IMR-90 (cell line): ENCODE measurements at regions not wholly inside any gene's neighbourhood (a gene's known extent, or its start where the extent isn't known, plus 50 kb on each side); places are given as distances from the start of the nearest gene placed in this dataset.

Source experiments
- BHLHE40 ChIP-seq: fragments of 150-350 bp; IDR thresholded peaks from 2 replicates; pipeline ENCODE4 v1.6.1; 2016; ENCODE audit warnings: mild to moderate bottlenecking, low read depth, low read length
- CEBPB ChIP-seq: IDR thresholded peaks from 2 replicates; pipeline ENCODE4 v1.6.1; 2012; ENCODE audit warnings: low read depth, low read length, improper control_type of control experiment
- CHD1 ChIP-seq: IDR thresholded peaks from 2 replicates; pipeline ENCODE4 v1.6.1; 2012; ENCODE audit warnings: low read depth, low read length, improper control_type of control experiment
- FOS ChIP-seq: fragments of 150-350 bp; IDR thresholded peaks from 2 replicates; pipeline ENCODE4 v1.6.1; 2016; ENCODE audit warnings: low read depth, low read length
- MAFK ChIP-seq: IDR thresholded peaks from 2 replicates; pipeline ENCODE4 v1.6.1; 2012; ENCODE audit warnings: low read depth, low read length, improper control_type of control experiment
- MAZ ChIP-seq: IDR thresholded peaks from 2 replicates; pipeline ENCODE4 v1.6.1; 2012; ENCODE audit warnings: low read depth, mild to moderate bottlenecking, low read length, improper control_type of control experiment, moderate library complexity, borderline replicate concordance
- MXI1 ChIP-seq: IDR thresholded peaks from 2 replicates; pipeline ENCODE4 v1.6.1; 2012; ENCODE audit warnings: low read depth, mild to moderate bottlenecking, low read length, moderate library complexity, borderline replicate concordance
- POLR2A ChIP-seq: IDR thresholded peaks from 2 replicates; pipeline ENCODE4 v1.6.1; 2012; ENCODE audit warnings: mild to moderate bottlenecking, low read depth, low read length
- RAD21 ChIP-seq: IDR thresholded peaks from 2 replicates; pipeline ENCODE4 v1.6.1; 2012; ENCODE audit warnings: low read length, improper control_type of control experiment
- RFX5 ChIP-seq: IDR thresholded peaks from 2 replicates; pipeline ENCODE4 v1.8.0; 2012; ENCODE audit warnings: low read depth, mild to moderate bottlenecking, low read length, moderate library complexity
- SMC3 ChIP-seq: fragments of 150-350 bp; IDR thresholded peaks from 2 replicates; pipeline ENCODE4 v1.6.1; 2016; ENCODE audit warnings: low read depth, mild to moderate bottlenecking, antibody characterized with exemption, low read length, moderate library complexity
- TF ChIP-seq, protein P1 (sequence below): conservative IDR thresholded peaks from 2 replicates; pipeline ENCODE4 v1.5.1; 2012; ENCODE audit warnings: mild to moderate bottlenecking, low read depth, low read length, improper control_type of control experiment
- TF ChIP-seq, protein P2 (sequence below): fragments of 150-350 bp; IDR thresholded peaks from 2 replicates; pipeline ENCODE4 v1.6.1; 2017; ENCODE audit warnings: mild to moderate bottlenecking, antibody characterized with exemption, low read length, low read depth
- TF ChIP-seq, protein P3 (sequence below): fragments of 150-350 bp; IDR thresholded peaks from 2 replicates; pipeline ENCODE4 v1.6.1; 2016; ENCODE audit warnings: low read depth, mild to moderate bottlenecking, low read length, moderate library complexity, borderline replicate concordance

DNA sequence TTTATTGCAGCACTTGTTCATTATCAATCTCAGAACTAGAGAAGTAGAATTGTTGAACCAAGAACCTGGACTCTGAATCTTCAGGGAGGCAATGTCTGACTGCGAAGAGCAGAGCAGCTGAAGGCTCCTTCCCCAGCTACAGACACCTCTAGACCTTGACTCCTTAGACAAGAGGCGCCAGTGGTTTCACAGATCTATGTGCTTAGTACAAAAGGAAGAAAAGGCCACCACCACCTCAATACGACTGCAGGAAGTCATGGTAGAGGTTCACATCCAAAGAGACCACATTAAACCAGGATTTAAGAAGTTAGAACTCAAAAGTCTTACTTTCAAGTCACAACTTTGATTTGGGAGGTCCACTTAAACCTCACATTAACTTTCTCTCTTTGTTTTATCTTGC lies 158.1 kb upstream of the VRK2 start:
- TF ChIP-seq, protein P1, sequence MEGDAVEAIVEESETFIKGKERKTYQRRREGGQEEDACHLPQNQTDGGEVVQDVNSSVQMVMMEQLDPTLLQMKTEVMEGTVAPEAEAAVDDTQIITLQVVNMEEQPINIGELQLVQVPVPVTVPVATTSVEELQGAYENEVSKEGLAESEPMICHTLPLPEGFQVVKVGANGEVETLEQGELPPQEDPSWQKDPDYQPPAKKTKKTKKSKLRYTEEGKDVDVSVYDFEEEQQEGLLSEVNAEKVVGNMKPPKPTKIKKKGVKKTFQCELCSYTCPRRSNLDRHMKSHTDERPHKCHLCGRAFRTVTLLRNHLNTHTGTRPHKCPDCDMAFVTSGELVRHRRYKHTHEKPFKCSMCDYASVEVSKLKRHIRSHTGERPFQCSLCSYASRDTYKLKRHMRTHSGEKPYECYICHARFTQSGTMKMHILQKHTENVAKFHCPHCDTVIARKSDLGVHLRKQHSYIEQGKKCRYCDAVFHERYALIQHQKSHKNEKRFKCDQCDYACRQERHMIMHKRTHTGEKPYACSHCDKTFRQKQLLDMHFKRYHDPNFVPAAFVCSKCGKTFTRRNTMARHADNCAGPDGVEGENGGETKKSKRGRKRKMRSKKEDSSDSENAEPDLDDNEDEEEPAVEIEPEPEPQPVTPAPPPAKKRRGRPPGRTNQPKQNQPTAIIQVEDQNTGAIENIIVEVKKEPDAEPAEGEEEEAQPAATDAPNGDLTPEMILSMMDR = no peak
- TF ChIP-seq, protein P2, sequence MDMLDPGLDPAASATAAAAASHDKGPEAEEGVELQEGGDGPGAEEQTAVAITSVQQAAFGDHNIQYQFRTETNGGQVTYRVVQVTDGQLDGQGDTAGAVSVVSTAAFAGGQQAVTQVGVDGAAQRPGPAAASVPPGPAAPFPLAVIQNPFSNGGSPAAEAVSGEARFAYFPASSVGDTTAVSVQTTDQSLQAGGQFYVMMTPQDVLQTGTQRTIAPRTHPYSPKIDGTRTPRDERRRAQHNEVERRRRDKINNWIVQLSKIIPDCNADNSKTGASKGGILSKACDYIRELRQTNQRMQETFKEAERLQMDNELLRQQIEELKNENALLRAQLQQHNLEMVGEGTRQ = no peak
- no peak for TF ChIP-seq MAFK
- TF ChIP-seq POLR2A = no peak
- no peak for TF ChIP-seq SMC3
- TF ChIP-seq BHLHE40 = no peak
- no peak for TF ChIP-seq CEBPB
- TF ChIP-seq RFX5 = no peak
- TF ChIP-seq CHD1 = no peak
- no peak for TF ChIP-seq RAD21
- TF ChIP-seq FOS = no peak
- TF ChIP-seq MAZ = no peak
- TF ChIP-seq, protein P3, sequence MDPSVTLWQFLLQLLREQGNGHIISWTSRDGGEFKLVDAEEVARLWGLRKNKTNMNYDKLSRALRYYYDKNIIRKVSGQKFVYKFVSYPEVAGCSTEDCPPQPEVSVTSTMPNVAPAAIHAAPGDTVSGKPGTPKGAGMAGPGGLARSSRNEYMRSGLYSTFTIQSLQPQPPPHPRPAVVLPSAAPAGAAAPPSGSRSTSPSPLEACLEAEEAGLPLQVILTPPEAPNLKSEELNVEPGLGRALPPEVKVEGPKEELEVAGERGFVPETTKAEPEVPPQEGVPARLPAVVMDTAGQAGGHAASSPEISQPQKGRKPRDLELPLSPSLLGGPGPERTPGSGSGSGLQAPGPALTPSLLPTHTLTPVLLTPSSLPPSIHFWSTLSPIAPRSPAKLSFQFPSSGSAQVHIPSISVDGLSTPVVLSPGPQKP = no peak
- no peak for TF ChIP-seq MXI1
